PC-3 (cell line): ENCODE measurements at regions not wholly inside any gene's neighbourhood (a gene's known extent, or its start where the extent isn't known, plus 50 kb on each side); places are given as distances from the start of the nearest gene placed in this dataset.

ENCODE experiments used
- ATAC-seq: fragments of 200-7000 bp; cut with Tn5 transposase; 2 replicates; pipeline ENCODE4 v1.9.1; 2020; ENCODE audit warnings: mild to moderate bottlenecking, moderate library complexity
- BruUV-seq: library from RNA; stranded (reverse); fragments of 400-500 nt; replicated peaks from 2 replicates; lab custom pipeline; 2021; lab: Mats Ljungman, UMichigan
- CTCF ChIA-PET: fragments of 300-600 bp; sonication (Branson Sonifier 250); formaldehyde crosslinking; loops from one replicate; lab custom pipeline; 2022; ENCODE audit warnings: antibody characterized with exemption; lab: Charles Lee
- POLR2A ChIA-PET: fragments of 300-600 bp; sonication (Branson Sonifier 250); formaldehyde crosslinking; loops from one replicate; lab custom pipeline; 2022; ENCODE audit warnings: antibody characterized with exemption; ENCODE audit not compliant: unreplicated experiment; lab: Charles Lee
- DNase-seq: peaks from one replicate; pipeline ENCODE4 v3.0.0-alpha.2; 2015
- H2AFZ ChIP-seq: fragments of 300-600 bp; sonication (generic); 2 replicates; pipeline ENCODE4 v1.6.0; 2016; ENCODE audit warnings: antibody characterized with exemption, low read length
- H3F3A ChIP-seq: fragments of 300-600 bp; sonication (generic); one replicate; pipeline ENCODE4 v1.6.0; 2017; ENCODE audit warnings: antibody characterized with exemption, low read length, control low read depth, mild to moderate bottlenecking; ENCODE audit not compliant: unreplicated experiment
- H3K27ac ChIP-seq: fragments of 300-600 bp; sonication (generic); 2 replicates; pipeline ENCODE4 v1.5.1; 2016; ENCODE audit warnings: mild to moderate bottlenecking, low read length
- H3K27me3 ChIP-seq: fragments of 300-600 bp; sonication (generic); 2 replicates; pipeline ENCODE4 v1.6.1; 2016; ENCODE audit warnings: low read length, mixed read lengths
- H3K36me3 ChIP-seq: fragments of 300-600 bp; sonication (generic); 2 replicates; pipeline ENCODE4 v1.6.1; 2016; ENCODE audit warnings: low read depth, mixed run types, low read length, mixed read lengths
- H3K4me1 ChIP-seq: fragments of 300-600 bp; sonication (generic); 2 replicates; pipeline ENCODE4 v1.5.1; 2016; ENCODE audit warnings: low read length; ENCODE audit not compliant: insufficient read depth
- H3K4me2 ChIP-seq: fragments of 300-600 bp; sonication (generic); 2 replicates; pipeline ENCODE4 v1.6.0; 2016; ENCODE audit warnings: low read length
- H3K4me3 ChIP-seq: fragments of 300-600 bp; sonication (generic); 2 replicates; pipeline ENCODE4 v1.5.1; 2016; ENCODE audit warnings: mild to moderate bottlenecking, low read length, mixed read lengths
- H3K79me2 ChIP-seq: fragments of 300-600 bp; sonication (generic); 2 replicates; pipeline ENCODE4 v1.6.1; 2017; ENCODE audit warnings: low read length, mixed read lengths
- H3K9ac ChIP-seq: fragments of 300-600 bp; sonication (generic); 2 replicates; pipeline ENCODE4 v1.6.0; 2016; ENCODE audit warnings: mild to moderate bottlenecking, low read length
- H3K9me2 ChIP-seq: fragments of 300-600 bp; sonication (generic); replicated peaks from 2 replicates; pipeline ENCODE4 v1.6.1; 2016; ENCODE audit warnings: mixed run types, low read length, mixed read lengths
- H3K9me3 ChIP-seq: fragments of 300-600 bp; sonication (generic); 2 replicates; pipeline ENCODE4 v1.6.1; 2016; ENCODE audit warnings: low read length, mixed read lengths
- H4K20me1 ChIP-seq: fragments of 300-600 bp; sonication (generic); 2 replicates; pipeline ENCODE4 v1.6.1; 2016; ENCODE audit warnings: low read length, mixed read lengths
- EZH2 ChIP-seq: fragments of 300-600 bp; sonication (generic); IDR thresholded peaks from one replicate; pipeline ENCODE4 v1.6.1; 2017; ENCODE audit warnings: antibody characterized with exemption, mild to moderate bottlenecking, low read length; ENCODE audit not compliant: unreplicated experiment
- EZH2phosphoT487 ChIP-seq: fragments of 300-600 bp; sonication (generic); IDR thresholded peaks from 2 replicates; pipeline ENCODE4 v1.6.1; 2018; ENCODE audit warnings: mild to moderate bottlenecking, antibody characterized with exemption, low read length, borderline replicate concordance
- intact Hi-C: fragments of 100-400 bp; cut with micrococcal nuclease; formaldehyde crosslinking; loops from 2 replicates; pipeline ENCODE4 v1.9.0; 2023
- TF ChIP-seq, protein P1 (sequence below): fragments of 300-600 bp; sonication (generic); conservative IDR thresholded peaks from 2 replicates; pipeline ENCODE4 v1.5.1; 2017; ENCODE audit warnings: antibody characterized with exemption, low read depth, mild to moderate bottlenecking, low read length

DNA sequence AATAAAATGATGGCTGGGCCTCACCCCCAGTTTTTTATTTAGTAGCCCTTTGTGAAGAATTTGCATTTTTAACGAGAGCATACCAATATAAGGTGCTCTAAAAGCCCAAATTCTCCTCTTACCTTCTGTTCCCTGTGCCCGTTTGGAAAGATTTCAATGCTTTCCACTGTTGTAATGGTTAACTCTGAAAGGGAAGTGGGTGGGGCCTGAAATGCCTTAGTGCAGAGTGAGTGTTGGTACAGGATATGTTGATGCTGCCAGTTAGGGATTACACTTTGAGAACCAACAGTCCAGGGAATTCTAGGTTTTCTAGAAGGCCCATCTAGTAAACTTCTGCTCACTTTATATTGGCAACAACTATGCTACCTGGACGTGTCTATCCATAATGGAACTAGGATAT lies 562.7 kb upstream of the NRSN1 start:
- Histone ChIP-seq H3K9ac (no peak overlapping the region), H3K4me1 (no peaks in the 10 kb centered on the region), H3K36me3 (no peaks in the 10 kb centered on the region), H3K4me2 (no peak overlapping the region), H3K9me3 (no peaks in the 10 kb centered on the region), H3K4me3 (no peak overlapping the region), H3K27ac (no peak overlapping the region), H2AFZ (no peak overlapping the region), H3F3A (no peaks in the 10 kb centered on the region), H3K27me3 (no peaks in the 10 kb centered on the region), H3K79me2 (no peaks in the 10 kb centered on the region), H3K9me2 (no peaks in the 10 kb centered on the region), H4K20me1 (no peaks in the 10 kb centered on the region)
- ChIA-PET POLR2A (no interaction called here), CTCF (no interaction called here)
- intact Hi-C loops, result no loop called here
- ATAC-seq, result no peak
- no peak for DNase-seq
- no peak for TF ChIP-seq EZH2phosphoT487
- TF ChIP-seq, protein P1, sequence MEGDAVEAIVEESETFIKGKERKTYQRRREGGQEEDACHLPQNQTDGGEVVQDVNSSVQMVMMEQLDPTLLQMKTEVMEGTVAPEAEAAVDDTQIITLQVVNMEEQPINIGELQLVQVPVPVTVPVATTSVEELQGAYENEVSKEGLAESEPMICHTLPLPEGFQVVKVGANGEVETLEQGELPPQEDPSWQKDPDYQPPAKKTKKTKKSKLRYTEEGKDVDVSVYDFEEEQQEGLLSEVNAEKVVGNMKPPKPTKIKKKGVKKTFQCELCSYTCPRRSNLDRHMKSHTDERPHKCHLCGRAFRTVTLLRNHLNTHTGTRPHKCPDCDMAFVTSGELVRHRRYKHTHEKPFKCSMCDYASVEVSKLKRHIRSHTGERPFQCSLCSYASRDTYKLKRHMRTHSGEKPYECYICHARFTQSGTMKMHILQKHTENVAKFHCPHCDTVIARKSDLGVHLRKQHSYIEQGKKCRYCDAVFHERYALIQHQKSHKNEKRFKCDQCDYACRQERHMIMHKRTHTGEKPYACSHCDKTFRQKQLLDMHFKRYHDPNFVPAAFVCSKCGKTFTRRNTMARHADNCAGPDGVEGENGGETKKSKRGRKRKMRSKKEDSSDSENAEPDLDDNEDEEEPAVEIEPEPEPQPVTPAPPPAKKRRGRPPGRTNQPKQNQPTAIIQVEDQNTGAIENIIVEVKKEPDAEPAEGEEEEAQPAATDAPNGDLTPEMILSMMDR, result no peak
- TF ChIP-seq EZH2, result no peak
- no TSS peak for BruUV-seq

DNA sequence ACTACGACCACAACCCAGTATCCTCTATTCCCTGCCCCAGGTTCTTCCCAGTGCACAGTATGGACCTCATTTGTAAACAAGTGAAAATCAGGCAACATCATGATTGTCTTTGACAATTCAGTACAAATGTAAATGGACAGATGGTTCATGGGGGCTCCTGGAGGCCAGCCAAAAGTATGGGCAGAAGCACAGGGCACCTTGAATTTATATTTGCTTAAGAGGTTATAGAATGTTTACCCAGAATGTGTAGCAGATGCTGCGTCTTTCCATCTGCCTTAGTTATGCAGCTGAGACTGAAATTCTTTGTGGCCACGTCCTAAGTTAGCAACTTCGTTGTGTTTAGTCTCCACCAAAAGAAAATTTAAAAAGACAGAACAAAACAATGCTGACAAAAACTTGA lies 559.6 kb upstream of the NRSN1 start:
- Histone ChIP-seq H3K4me3 (no peak overlapping the region), H3K4me2 (no peak overlapping the region), H3K27me3 (no peaks in the 10 kb centered on the region), H4K20me1 (no peaks in the 10 kb centered on the region), H3K27ac (no peak overlapping the region), H3K9me3 (no peaks in the 10 kb centered on the region), H2AFZ (no peak overlapping the region), H3K9ac (no peak overlapping the region), H3F3A (no peaks in the 10 kb centered on the region), H3K9me2 (no peaks in the 10 kb centered on the region), H3K36me3 (no peaks in the 10 kb centered on the region), H3K79me2 (no peaks in the 10 kb centered on the region), H3K4me1 (no peaks in the 10 kb centered on the region)
- DNase-seq (no peak), ATAC-seq (no peak)
- POLR2A ChIA-PET, result no interaction called here
- TF ChIP-seq, protein P1, result no peak
- TF ChIP-seq EZH2 (no peak), EZH2phosphoT487 (no peak)
- CTCF ChIA-PET, result no interaction called here
- BruUV-seq, result no TSS peak
- intact Hi-C loops, result no loop called here

DNA sequence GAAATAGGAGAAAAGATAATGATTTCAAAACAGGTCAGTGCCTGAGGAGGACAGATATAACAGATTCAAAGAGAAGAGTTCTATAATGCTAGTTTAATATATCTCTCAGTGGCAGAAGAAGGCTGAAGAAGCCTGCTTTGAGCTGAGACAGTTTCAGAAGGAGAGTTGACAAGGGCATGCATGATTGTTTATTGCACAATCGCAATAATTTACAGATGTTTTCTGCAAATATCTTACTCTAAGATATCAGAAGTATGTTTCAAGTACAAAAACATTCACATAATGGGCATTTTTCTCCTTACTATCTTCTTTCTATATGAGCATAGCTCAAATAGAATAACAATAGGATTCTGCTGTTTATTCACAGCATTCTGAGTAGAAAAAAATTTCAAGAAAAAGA lies 557.7 kb upstream of the NRSN1 start:
- ChIA-PET POLR2A (no interaction called here), CTCF (no interaction called here)
- intact Hi-C loops, result no loop called here
- ATAC-seq, result no peak
- Histone ChIP-seq H3K27ac (no peak overlapping the region), H3K9me2 (no peaks in the 10 kb centered on the region), H3K9ac (no peak overlapping the region), H3K4me2 (no peak overlapping the region), H2AFZ (no peak overlapping the region), H4K20me1 (no peaks in the 10 kb centered on the region), H3K36me3 (no peaks in the 10 kb centered on the region), H3K9me3 (no peaks in the 10 kb centered on the region), H3K79me2 (no peaks in the 10 kb centered on the region), H3K27me3 (no peaks in the 10 kb centered on the region), H3K4me3 (no peak overlapping the region), H3K4me1 (no peaks in the 10 kb centered on the region), H3F3A (no peaks in the 10 kb centered on the region)
- BruUV-seq, result no TSS peak
- no peak for DNase-seq
- TF ChIP-seq EZH2phosphoT487 (no peak), EZH2 (no peak)
- TF ChIP-seq, protein P1, result no peak
